IMR-90 (cell line): ENCODE measurements at regions not wholly inside any gene's neighbourhood (a gene's known extent, or its start where the extent isn't known, plus 50 kb on each side); places are given as distances from the start of the nearest gene placed in this dataset.

Experiments
- ATAC-seq: fragments of 200-7000 bp; cut with Tn5 transposase; 2 replicates; pipeline ENCODE4 v1.9.1; 2020; ENCODE audit warnings: low read depth, mild to moderate bottlenecking, moderate library complexity
- BruUV-seq: library from RNA; stranded (reverse); fragments of 400-500 nt; replicated peaks from 2 replicates; lab custom pipeline; 2021; lab: Mats Ljungman, UMichigan
- CTCF ChIA-PET: fragments of 300-600 bp; formaldehyde crosslinking; extraction: SDS; loops from one replicate; lab custom pipeline; 2021; ENCODE audit warnings: antibody characterized with exemption; lab: Yijun Ruan, JAX
- POLR2A ChIA-PET: fragments of 300-600 bp; sonication (Branson Sonifier 250); formaldehyde crosslinking; loops from one replicate; lab custom pipeline; 2022; ENCODE audit warnings: antibody characterized with exemption; ENCODE audit not compliant: unreplicated experiment; lab: Charles Lee
- DNase-seq: peaks from one replicate; pipeline ENCODE4 v3.0.0; 2013
- H2AFZ ChIP-seq: replicated peaks from 2 replicates; pipeline ENCODE3; 2013; ENCODE audit warnings: low read length, mild to moderate bottlenecking; ENCODE audit not compliant: poor library complexity
- H2AK5ac ChIP-seq: 2 replicates; pipeline ENCODE4 v1.6.1; 2013; ENCODE audit warnings: low read depth, low read length, inconsistent platforms
- H2AK9ac ChIP-seq: replicated peaks from 2 replicates; pipeline ENCODE3; 2013; ENCODE audit warnings: mild to moderate bottlenecking, low read depth, low read length, moderate library complexity; ENCODE audit not compliant: poor library complexity
- H2BK120ac ChIP-seq: 2 replicates; pipeline ENCODE4 v1.6.1; 2013; ENCODE audit warnings: low read depth, low read length, inconsistent platforms
- H2BK15ac ChIP-seq: 3 replicates; pipeline ENCODE4 v1.6.1; 2013; ENCODE audit warnings: low read depth, low read length, inconsistent platforms
- H2BK20ac ChIP-seq: 2 replicates; pipeline ENCODE4 v1.6.1; 2013; ENCODE audit warnings: low read depth, mild to moderate bottlenecking, inconsistent platforms, low read length, moderate library complexity
- H2BK5ac ChIP-seq: 2 replicates; pipeline ENCODE4 v1.6.1; 2013; ENCODE audit warnings: mild to moderate bottlenecking, low read depth, low read length, inconsistent platforms; ENCODE audit not compliant: poor library complexity, severe bottlenecking
- H3K14ac ChIP-seq: replicated peaks from 2 replicates; pipeline ENCODE4 v1.6.1; 2013; ENCODE audit warnings: low read depth, low read length, inconsistent platforms
- H3K18ac ChIP-seq: 2 replicates; pipeline ENCODE4 v1.6.1; 2013; ENCODE audit warnings: low read depth, low read length, control low read depth
- H3K23ac ChIP-seq: 2 replicates; pipeline ENCODE4 v1.6.1; 2013; ENCODE audit warnings: low read depth, low read length, inconsistent platforms
- H3K27ac ChIP-seq: 2 replicates; pipeline ENCODE4 v1.5.1; 2013; ENCODE audit warnings: mild to moderate bottlenecking, control low read depth, low read length; ENCODE audit not compliant: insufficient read depth
- H3K27me3 ChIP-seq: 2 replicates; pipeline ENCODE4 v1.6.1; 2013; ENCODE audit warnings: low read length; ENCODE audit not compliant: control insufficient read depth, insufficient read depth
- H3K36me3 ChIP-seq: 2 replicates; pipeline ENCODE4 v1.6.1; 2013; ENCODE audit warnings: low read length, mixed read lengths; ENCODE audit not compliant: control insufficient read depth, insufficient read depth
- H3K4ac ChIP-seq: 2 replicates; pipeline ENCODE4 v1.6.1; 2013; ENCODE audit warnings: low read depth, low read length, inconsistent platforms
- H3K4me1 ChIP-seq: 2 replicates; pipeline ENCODE4 v1.6.1; 2013; ENCODE audit warnings: low read length, mixed read lengths; ENCODE audit not compliant: control insufficient read depth, insufficient read depth
- H3K4me2 ChIP-seq: 2 replicates; pipeline ENCODE4 v1.6.1; 2013; ENCODE audit warnings: low read depth, mild to moderate bottlenecking, control low read depth, low read length, moderate library complexity
- H3K4me3 ChIP-seq: 2 replicates; pipeline ENCODE4 v1.5.1; 2013; ENCODE audit warnings: low read depth, mild to moderate bottlenecking, control low read depth, low read length, moderate library complexity; ENCODE audit not compliant: insufficient read depth
- H3K56ac ChIP-seq: 2 replicates; pipeline ENCODE4 v1.6.1; 2013; ENCODE audit warnings: low read length, inconsistent platforms; ENCODE audit not compliant: insufficient read depth; ENCODE audit errors: extremely low read depth
- H3K79me1 ChIP-seq, 2 experiments: 2 replicates each; pipeline ENCODE4 v1.6.1; 2013; ENCODE audit warnings: low read length in 2 of 2, inconsistent platforms in 1 of 2, low read depth in 1 of 2
- H3K9ac ChIP-seq: 2 replicates; pipeline ENCODE4 v1.6.1; 2013; ENCODE audit warnings: low read depth, low read length, control low read depth
- H3K9me1 ChIP-seq: 2 replicates; pipeline ENCODE4 v1.6.1; 2013; ENCODE audit warnings: low read length, inconsistent platforms; ENCODE audit not compliant: insufficient read depth
- H3K9me3 ChIP-seq: 2 replicates; pipeline ENCODE4 v1.6.1; 2013; ENCODE audit warnings: low read length; ENCODE audit not compliant: control insufficient read depth, insufficient read depth
- H4K20me1 ChIP-seq: 2 replicates; pipeline ENCODE4 v1.6.1; 2013; ENCODE audit warnings: low read length, inconsistent platforms; ENCODE audit not compliant: insufficient read depth
- H4K5ac ChIP-seq: 2 replicates; pipeline ENCODE4 v1.6.1; 2013; ENCODE audit warnings: mild to moderate bottlenecking, low read depth, low read length, control low read depth
- H4K8ac ChIP-seq, 2 experiments: 2 replicates each; pipeline ENCODE4 v1.6.1; 2013; ENCODE audit warnings: low read depth in 2 of 2, low read length in 2 of 2, control low read depth in 1 of 2, inconsistent platforms in 1 of 2
- H4K91ac ChIP-seq: 2 replicates; pipeline ENCODE4 v1.6.1; 2013; ENCODE audit warnings: low read depth, low read length, inconsistent platforms; ENCODE audit not compliant: insufficient read depth
- BHLHE40 ChIP-seq: fragments of 150-350 bp; IDR thresholded peaks from 2 replicates; pipeline ENCODE4 v1.6.1; 2016; ENCODE audit warnings: mild to moderate bottlenecking, low read depth, low read length
- CEBPB ChIP-seq: IDR thresholded peaks from 2 replicates; pipeline ENCODE4 v1.6.1; 2012; ENCODE audit warnings: low read depth, low read length, improper control_type of control experiment
- CHD1 ChIP-seq: IDR thresholded peaks from 2 replicates; pipeline ENCODE4 v1.6.1; 2012; ENCODE audit warnings: low read depth, low read length, improper control_type of control experiment
- FOS ChIP-seq: fragments of 150-350 bp; IDR thresholded peaks from 2 replicates; pipeline ENCODE4 v1.6.1; 2016; ENCODE audit warnings: low read depth, low read length
- MAFK ChIP-seq: IDR thresholded peaks from 2 replicates; pipeline ENCODE4 v1.6.1; 2012; ENCODE audit warnings: low read depth, low read length, improper control_type of control experiment
- NFE2L2 ChIP-seq: fragments of 150-350 bp; IDR thresholded peaks from 2 replicates; pipeline ENCODE4 v1.6.1; 2016; ENCODE audit warnings: low read depth, mild to moderate bottlenecking, low read length
- POLR2A ChIP-seq: IDR thresholded peaks from 2 replicates; pipeline ENCODE4 v1.6.1; 2012; ENCODE audit warnings: mild to moderate bottlenecking, low read depth, low read length
- SMC3 ChIP-seq: fragments of 150-350 bp; IDR thresholded peaks from 2 replicates; pipeline ENCODE4 v1.6.1; 2016; ENCODE audit warnings: low read depth, mild to moderate bottlenecking, antibody characterized with exemption, low read length, moderate library complexity
- WGBS, 2 experiments: methylation state at CpG; one replicate each; pipeline versions ENCODE4 v1.1.5 to v1.1.7; 2013; ENCODE audit warnings: missing lambda C conversion rate in 2 of 2; ENCODE audit not compliant: insufficient read length in 1 of 2; ENCODE audit errors: extremely low coverage in 2 of 2; 5-methylcytosine and 5-hydroxymethylcytosine counted together
- dilution Hi-C: fragments of 300-500 bp; cut with HindIII; formaldehyde crosslinking; loops from one replicate; pipeline ENCODE4 v1.14.3; 2018; ENCODE audit warnings: low sequenced_read_pairs; ENCODE audit not compliant: unreplicated experiment
- in situ Hi-C: fragments of 300-500 bp; cut with MboI; formaldehyde crosslinking; loops from 3 replicates; pipeline ENCODE4 v1.14.3; 2019; ENCODE audit warnings: low sequenced_read_pairs, inconsistent platforms, mixed read lengths
- intact Hi-C: fragments of 100-400 bp; cut with micrococcal nuclease; formaldehyde crosslinking; loops from 2 replicates; pipeline ENCODE4 v1.10.0; 2022
- TF ChIP-seq, protein P1 (sequence below): fragments of 150-350 bp; IDR thresholded peaks from 2 replicates; pipeline ENCODE4 v1.6.1; 2017; ENCODE audit warnings: mild to moderate bottlenecking, antibody characterized with exemption, low read length, low read depth
- TF ChIP-seq, protein P2 (sequence below): conservative IDR thresholded peaks from 2 replicates; pipeline ENCODE4 v1.5.1; 2012; ENCODE audit warnings: mild to moderate bottlenecking, low read depth, low read length, improper control_type of control experiment
- TF ChIP-seq, protein P3 (sequence below): fragments of 150-350 bp; IDR thresholded peaks from 2 replicates; pipeline ENCODE4 v1.6.1; 2016; ENCODE audit warnings: low read depth, mild to moderate bottlenecking, low read length, moderate library complexity, borderline replicate concordance

DNA sequence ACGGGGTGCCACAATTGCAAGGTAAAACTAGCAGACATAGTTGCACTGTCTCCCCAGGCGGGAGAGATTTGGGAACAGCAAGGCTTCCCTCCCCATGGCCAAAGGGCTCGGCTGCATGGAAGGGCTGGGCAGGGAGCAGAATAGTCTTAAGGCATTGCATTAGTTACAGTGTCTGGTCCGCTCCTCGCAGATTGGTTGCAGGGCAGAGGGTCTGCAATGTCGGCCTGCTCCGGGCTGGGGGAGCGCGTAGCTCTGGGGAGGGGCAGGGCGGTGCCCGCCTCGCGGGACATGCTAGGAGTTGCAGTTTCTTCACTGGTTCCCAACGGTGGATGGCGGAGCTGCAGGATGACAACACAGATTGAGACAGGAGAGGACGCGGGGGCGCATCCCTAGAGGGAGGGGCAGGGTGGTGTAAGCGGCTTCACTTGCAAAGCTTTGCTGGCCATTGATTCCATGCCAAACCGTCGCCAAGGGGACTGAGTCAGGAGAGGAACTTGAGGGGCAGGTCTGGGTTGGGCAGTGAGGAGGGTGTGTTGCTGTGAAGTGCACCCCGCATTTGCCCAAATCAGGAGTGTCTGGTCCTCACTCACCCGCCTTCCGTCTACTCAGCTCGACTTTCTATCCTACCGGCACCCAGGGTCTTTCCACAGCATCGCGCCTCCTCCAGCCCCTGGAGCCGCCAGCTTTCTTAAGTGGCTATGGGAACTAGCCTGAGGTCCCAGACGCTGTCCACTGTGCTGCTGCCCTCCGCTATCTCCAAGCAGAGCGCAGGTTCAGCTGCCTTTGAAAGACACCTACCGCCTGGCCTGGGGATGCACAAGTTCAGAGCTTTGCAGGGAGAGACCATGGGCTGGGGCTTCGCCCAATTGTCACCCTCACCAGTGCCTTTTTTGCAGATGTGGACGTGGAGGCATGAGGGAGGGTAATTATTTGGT is 1748.9 kb downstream of the TP53TG3F start (continued):
- TF ChIP-seq NFE2L2, result no peak
- TF ChIP-seq POLR2A, result no peak

DNA sequence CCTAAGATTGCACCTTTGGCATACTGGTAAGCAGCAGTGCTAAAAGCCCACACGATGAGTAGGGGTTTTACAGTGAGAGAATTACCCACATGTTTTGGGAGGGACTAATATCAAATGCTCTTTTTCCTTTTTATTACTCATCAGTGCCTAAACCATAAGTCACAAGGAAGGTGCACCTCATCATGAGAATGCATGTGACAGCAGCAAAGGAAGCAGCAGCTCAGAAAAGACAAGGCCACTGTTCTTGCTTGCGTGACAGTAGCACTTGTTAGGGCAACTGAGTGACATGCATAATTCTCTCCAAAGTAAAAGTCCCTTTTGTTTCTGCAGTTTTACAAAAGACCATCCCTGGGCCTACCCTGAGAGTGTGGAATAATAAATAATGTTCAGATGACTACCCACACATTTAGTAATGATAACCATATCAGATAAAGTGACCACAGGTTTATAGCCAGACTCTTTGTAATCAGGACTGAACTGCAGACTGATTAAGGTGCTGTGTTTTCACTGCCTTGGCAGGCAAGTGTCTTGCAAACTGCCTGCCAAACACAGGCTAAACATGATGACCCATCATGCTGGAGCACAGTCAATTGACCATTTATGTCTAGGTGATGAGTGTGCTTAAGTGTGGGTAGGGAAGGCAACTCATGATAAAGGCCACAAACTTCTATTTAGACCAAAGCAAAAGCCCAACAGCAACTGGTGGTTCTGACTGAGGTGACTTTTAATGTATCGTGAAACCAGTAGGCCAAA is 1751.4 kb downstream of the TP53TG3F start:
- H2AK9ac ChIP-seq, result no peak overlapping the region
- no peak overlapping the region for H2BK15ac ChIP-seq
- H4K5ac ChIP-seq, result no peak overlapping the region
- WGBS, 2 experiments, result 20% methylated on average over 1 of the region's 3 CpGs; no CpG with 5 or more reads in 1 of the 2 experiments
- H3K14ac ChIP-seq, result no peak overlapping the region
- no peak overlapping the region for H2BK120ac ChIP-seq
- intact Hi-C loops (no loop called here), in situ Hi-C loops (no loop called here), dilution Hi-C loops (no loop called here)
- H3K4me1 ChIP-seq, result no peaks in the 10 kb centered on the region
- no peak overlapping the region for H3K18ac ChIP-seq
- H2BK5ac ChIP-seq, result no peak overlapping the region
- ATAC-seq, result no peak
- H2AK5ac ChIP-seq, result no peak overlapping the region
- H3K27me3 ChIP-seq, result no peaks in the 10 kb centered on the region
- H3K9me1 ChIP-seq, result no peaks in the 10 kb centered on the region
- H3K9me3 ChIP-seq, result peaks cover 10% of the 10 kb centered on the region; the same call in 1 of the 2 replicates
- H4K91ac ChIP-seq, result no peak overlapping the region
- no peak overlapping the region for H2BK20ac ChIP-seq
- H3K56ac ChIP-seq, result no peak overlapping the region
- H3K4me3 ChIP-seq, result no peak overlapping the region
- H4K8ac ChIP-seq, result no peak overlapping the region
- H3K27ac ChIP-seq, result no peak overlapping the region
- no peaks in the 10 kb centered on the region for H3K79me1 ChIP-seq
- no peak for DNase-seq
- POLR2A ChIA-PET, result no interaction called here
- H3K36me3 ChIP-seq, result no peaks in the 10 kb centered on the region
- no peak overlapping the region for H3K4me2 ChIP-seq
- no peaks in the 10 kb centered on the region for H4K20me1 ChIP-seq
- no peak overlapping the region for H2AFZ ChIP-seq
- H3K9ac ChIP-seq, result no peak overlapping the region
- H3K23ac ChIP-seq, result no peak overlapping the region
- CTCF ChIA-PET, result no interaction called here
- no peak overlapping the region for H3K4ac ChIP-seq
- BruUV-seq, result no TSS peak
- TF ChIP-seq, protein P1, sequence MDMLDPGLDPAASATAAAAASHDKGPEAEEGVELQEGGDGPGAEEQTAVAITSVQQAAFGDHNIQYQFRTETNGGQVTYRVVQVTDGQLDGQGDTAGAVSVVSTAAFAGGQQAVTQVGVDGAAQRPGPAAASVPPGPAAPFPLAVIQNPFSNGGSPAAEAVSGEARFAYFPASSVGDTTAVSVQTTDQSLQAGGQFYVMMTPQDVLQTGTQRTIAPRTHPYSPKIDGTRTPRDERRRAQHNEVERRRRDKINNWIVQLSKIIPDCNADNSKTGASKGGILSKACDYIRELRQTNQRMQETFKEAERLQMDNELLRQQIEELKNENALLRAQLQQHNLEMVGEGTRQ, result no peak
- TF ChIP-seq, protein P2, sequence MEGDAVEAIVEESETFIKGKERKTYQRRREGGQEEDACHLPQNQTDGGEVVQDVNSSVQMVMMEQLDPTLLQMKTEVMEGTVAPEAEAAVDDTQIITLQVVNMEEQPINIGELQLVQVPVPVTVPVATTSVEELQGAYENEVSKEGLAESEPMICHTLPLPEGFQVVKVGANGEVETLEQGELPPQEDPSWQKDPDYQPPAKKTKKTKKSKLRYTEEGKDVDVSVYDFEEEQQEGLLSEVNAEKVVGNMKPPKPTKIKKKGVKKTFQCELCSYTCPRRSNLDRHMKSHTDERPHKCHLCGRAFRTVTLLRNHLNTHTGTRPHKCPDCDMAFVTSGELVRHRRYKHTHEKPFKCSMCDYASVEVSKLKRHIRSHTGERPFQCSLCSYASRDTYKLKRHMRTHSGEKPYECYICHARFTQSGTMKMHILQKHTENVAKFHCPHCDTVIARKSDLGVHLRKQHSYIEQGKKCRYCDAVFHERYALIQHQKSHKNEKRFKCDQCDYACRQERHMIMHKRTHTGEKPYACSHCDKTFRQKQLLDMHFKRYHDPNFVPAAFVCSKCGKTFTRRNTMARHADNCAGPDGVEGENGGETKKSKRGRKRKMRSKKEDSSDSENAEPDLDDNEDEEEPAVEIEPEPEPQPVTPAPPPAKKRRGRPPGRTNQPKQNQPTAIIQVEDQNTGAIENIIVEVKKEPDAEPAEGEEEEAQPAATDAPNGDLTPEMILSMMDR, result no peak
- TF ChIP-seq FOS (no peak), CEBPB (no peak), BHLHE40 (no peak), POLR2A (no peak), NFE2L2 (no peak), SMC3 (no peak), CHD1 (no peak), MAFK (no peak)
- TF ChIP-seq, protein P3, sequence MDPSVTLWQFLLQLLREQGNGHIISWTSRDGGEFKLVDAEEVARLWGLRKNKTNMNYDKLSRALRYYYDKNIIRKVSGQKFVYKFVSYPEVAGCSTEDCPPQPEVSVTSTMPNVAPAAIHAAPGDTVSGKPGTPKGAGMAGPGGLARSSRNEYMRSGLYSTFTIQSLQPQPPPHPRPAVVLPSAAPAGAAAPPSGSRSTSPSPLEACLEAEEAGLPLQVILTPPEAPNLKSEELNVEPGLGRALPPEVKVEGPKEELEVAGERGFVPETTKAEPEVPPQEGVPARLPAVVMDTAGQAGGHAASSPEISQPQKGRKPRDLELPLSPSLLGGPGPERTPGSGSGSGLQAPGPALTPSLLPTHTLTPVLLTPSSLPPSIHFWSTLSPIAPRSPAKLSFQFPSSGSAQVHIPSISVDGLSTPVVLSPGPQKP, result no peak
